ENCODE measurements at regions not wholly inside any gene's neighbourhood (a gene's known extent, or its start where the extent isn't known, plus 50 kb on each side); places are given as distances from the start of the nearest gene placed in this dataset.

- H3K4me1 Mint-ChIP-seq = peaks cover 3% of the 10 kb centered on the region
- H3K9me3 Mint-ChIP-seq = peaks cover 5% of the 10 kb centered on the region
- DNase-seq = no peak
- CTCF ChIA-PET = interaction anchor here (0.7 kb wide), 1 partner anchor 546 kb away, joined by 3 read pairs; no protein-coding TSS in a partner anchor
- peaks cover 3% of the 10 kb centered on the region for H3K36me3 Mint-ChIP-seq
- no peak overlapping the region for H3K4me3 Mint-ChIP-seq
- H3K27me3 Mint-ChIP-seq = no peaks in the 10 kb centered on the region
- H3K27ac Mint-ChIP-seq = peak overlapping the region; percentile 4
Observed at GRCh38 chr13:73913079-73913740, 221.0 kb downstream of the KLF12 start.

- Mint-ChIP-seq H3K9me3 (peaks cover 5% of the 10 kb centered on the region), H3K4me3 (no peak overlapping the region), H3K4me1 (peaks cover 3% of the 10 kb centered on the region), H3K36me3 (peaks cover 3% of the 10 kb centered on the region), H3K27me3 (no peaks in the 10 kb centered on the region), H3K27ac (no peak overlapping the region)
- DNase-seq = no peak
- CTCF ChIA-PET = no interaction called here
Observed at GRCh38 chr13:73911361-73911760, 222.8 kb downstream of the KLF12 start.

- Mint-ChIP-seq H3K27ac (no peak overlapping the region), H3K9me3 (peaks cover 5% of the 10 kb centered on the region), H3K4me1 (peaks cover 3% of the 10 kb centered on the region), H3K36me3 (peaks cover 3% of the 10 kb centered on the region), H3K4me3 (no peak overlapping the region), H3K27me3 (no peaks in the 10 kb centered on the region)
- CTCF ChIA-PET = no interaction called here
- DNase-seq = no peak
Observed at GRCh38 chr13:73910733-73911132, 223.5 kb downstream of the KLF12 start.

- H3K9me3 Mint-ChIP-seq = peaks cover 5% of the 10 kb centered on the region
- H3K36me3 Mint-ChIP-seq = peaks cover 3% of the 10 kb centered on the region
- CTCF ChIA-PET = no interaction called here
- no peak for DNase-seq
- H3K4me3 Mint-ChIP-seq = no peak overlapping the region
- H3K4me1 Mint-ChIP-seq = peaks cover 3% of the 10 kb centered on the region
- H3K27ac Mint-ChIP-seq = no peak overlapping the region
- H3K27me3 Mint-ChIP-seq = no peaks in the 10 kb centered on the region
Observed at GRCh38 chr13:73908809-73909208, 225.4 kb downstream of the KLF12 start.

GRCh38 chr13:73904625-73905024 lies 229.6 kb downstream of the KLF12 start:
- H3K4me3 Mint-ChIP-seq = no peak overlapping the region
- CTCF ChIA-PET = no interaction called here
- DNase-seq = no peak
- H3K36me3 Mint-ChIP-seq = peaks cover 3% of the 10 kb centered on the region
- no peaks in the 10 kb centered on the region for H3K4me1 Mint-ChIP-seq
- no peak overlapping the region for H3K27ac Mint-ChIP-seq
- peaks cover 5% of the 10 kb centered on the region for H3K9me3 Mint-ChIP-seq
- no peaks in the 10 kb centered on the region for H3K27me3 Mint-ChIP-seq

GRCh38 chr13:73903561-73903960 lies 230.6 kb downstream of the KLF12 start:
- no peak overlapping the region for H3K27ac Mint-ChIP-seq

GRCh38 chr13:73902847-73903246 lies 231.4 kb downstream of the KLF12 start:
- H3K4me3 Mint-ChIP-seq = no peak overlapping the region
- DNase-seq = no peak
- peaks cover 5% of the 10 kb centered on the region for H3K36me3 Mint-ChIP-seq
- no peaks in the 10 kb centered on the region for H3K4me1 Mint-ChIP-seq
- no peak overlapping the region for H3K27ac Mint-ChIP-seq
- H3K27me3 Mint-ChIP-seq = no peaks in the 10 kb centered on the region
- CTCF ChIA-PET = no interaction called here
- no peaks in the 10 kb centered on the region for H3K9me3 Mint-ChIP-seq

More at GRCh38 chr13:73903561-73903960, 230.6 kb downstream of the KLF12 start:
- no peaks in the 10 kb centered on the region for H3K27me3 Mint-ChIP-seq
- H3K4me3 Mint-ChIP-seq = no peak overlapping the region
- H3K36me3 Mint-ChIP-seq = peaks cover 3% of the 10 kb centered on the region
- no peaks in the 10 kb centered on the region for H3K4me1 Mint-ChIP-seq
- no peak for DNase-seq
- H3K9me3 Mint-ChIP-seq = no peaks in the 10 kb centered on the region
- CTCF ChIA-PET = no interaction called here

GRCh38 chr13:73902296-73902695 lies 231.9 kb downstream of the KLF12 start:
- Mint-ChIP-seq H3K36me3 (peaks cover 7% of the 10 kb centered on the region), H3K27me3 (no peaks in the 10 kb centered on the region), H3K27ac (no peak overlapping the region), H3K4me3 (no peak overlapping the region), H3K4me1 (no peaks in the 10 kb centered on the region), H3K9me3 (no peaks in the 10 kb centered on the region)
- DNase-seq = no peak
- CTCF ChIA-PET = no interaction called here

GRCh38 chr13:73901324-73902068 lies 232.7 kb downstream of the KLF12 start:
- Mint-ChIP-seq H3K27me3 (no peaks in the 10 kb centered on the region), H3K4me3 (no peak overlapping the region), H3K4me1 (no peaks in the 10 kb centered on the region), H3K36me3 (peaks cover 7% of the 10 kb centered on the region), H3K27ac (no peak overlapping the region), H3K9me3 (no peaks in the 10 kb centered on the region)
- no peak for DNase-seq
- CTCF ChIA-PET = interaction anchor here (0.7 kb wide), 1 partner anchor 69 kb away, joined by 3 read pairs; no protein-coding TSS in a partner anchor

GRCh38 chr13:73900591-73900990 lies 233.6 kb downstream of the KLF12 start:
- Mint-ChIP-seq H3K27me3 (no peaks in the 10 kb centered on the region), H3K9me3 (no peaks in the 10 kb centered on the region), H3K36me3 (peaks cover 7% of the 10 kb centered on the region), H3K27ac (no peak overlapping the region), H3K4me3 (no peak overlapping the region), H3K4me1 (no peaks in the 10 kb centered on the region)
- no peak for DNase-seq
- CTCF ChIA-PET = no interaction called here

- peaks cover 7% of the 10 kb centered on the region for H3K36me3 Mint-ChIP-seq
- no peaks in the 10 kb centered on the region for H3K27me3 Mint-ChIP-seq
- H3K4me1 Mint-ChIP-seq = no peaks in the 10 kb centered on the region
- H3K27ac Mint-ChIP-seq = no peak overlapping the region
- CTCF ChIA-PET = no interaction called here
- no peak for DNase-seq
- H3K9me3 Mint-ChIP-seq = no peaks in the 10 kb centered on the region
- H3K4me3 Mint-ChIP-seq = no peak overlapping the region
Observed at GRCh38 chr13:73898899-73899298, 235.3 kb downstream of the KLF12 start.

- peaks cover 7% of the 10 kb centered on the region for H3K36me3 Mint-ChIP-seq
- no peaks in the 10 kb centered on the region for H3K4me1 Mint-ChIP-seq
- H3K27ac Mint-ChIP-seq = no peak overlapping the region
- H3K4me3 Mint-ChIP-seq = no peak overlapping the region
- H3K27me3 Mint-ChIP-seq = no peaks in the 10 kb centered on the region
- no peaks in the 10 kb centered on the region for H3K9me3 Mint-ChIP-seq
- DNase-seq = no peak
- CTCF ChIA-PET = no interaction called here
Observed at GRCh38 chr13:73898276-73898675, 235.9 kb downstream of the KLF12 start.

- Mint-ChIP-seq H3K36me3 (peaks cover 7% of the 10 kb centered on the region), H3K27ac (no peak overlapping the region), H3K27me3 (no peaks in the 10 kb centered on the region), H3K4me3 (no peak overlapping the region), H3K4me1 (no peaks in the 10 kb centered on the region), H3K9me3 (no peaks in the 10 kb centered on the region)
- CTCF ChIA-PET = interaction anchor here (0.8 kb wide), 1 partner anchor 26 kb away, joined by 3 read pairs; no protein-coding TSS in a partner anchor
- no peak for DNase-seq
Observed at GRCh38 chr13:73894995-73895571, 239.1 kb downstream of the KLF12 start.

- CTCF ChIA-PET = no interaction called here
- H3K27ac Mint-ChIP-seq = no peak overlapping the region
- H3K4me1 Mint-ChIP-seq = no peaks in the 10 kb centered on the region
- no peak overlapping the region for H3K4me3 Mint-ChIP-seq
- H3K27me3 Mint-ChIP-seq = no peaks in the 10 kb centered on the region
- DNase-seq = no peak
- H3K36me3 Mint-ChIP-seq = peaks cover 5% of the 10 kb centered on the region
- H3K9me3 Mint-ChIP-seq = no peaks in the 10 kb centered on the region
Observed at GRCh38 chr13:73893833-73894232, 240.4 kb downstream of the KLF12 start.

GRCh38 chr13:73891805-73892204 lies 242.4 kb downstream of the KLF12 start:
- CTCF ChIA-PET = no interaction called here
- no peak overlapping the region for H3K27ac Mint-ChIP-seq

More at GRCh38 chr13:73891805-73892204, 242.4 kb downstream of the KLF12 start:
- Mint-ChIP-seq H3K9me3 (no peaks in the 10 kb centered on the region), H3K36me3 (peaks cover 6% of the 10 kb centered on the region), H3K4me1 (no peaks in the 10 kb centered on the region), H3K4me3 (no peak overlapping the region), H3K27me3 (no peaks in the 10 kb centered on the region)
- DNase-seq = no peak

Measured in activated naive CD4-positive, alpha-beta T cell treated with anti-CD3 and anti-CD28 coated beads, Interleukin-2, amount 10 ng/mL, durations not matched to agents 7 days and 5 days (primary cell).